ENCODE measurements at regions not wholly inside any gene's neighbourhood (a gene's known extent, or its start where the extent isn't known, plus 50 kb on each side); places are given as distances from the start of the nearest gene placed in this dataset.

- Histone ChIP-seq H3K27me3 (replicated peaks; ENCODE audit: insufficient read depth, low read depth, low read length, poor library complexity) (no peaks in the 10 kb centered on the region), H3K36me3 (ENCODE audit: insufficient read depth, low read length, poor library complexity, severe bottlenecking) (no peaks in the 10 kb centered on the region), H3K4me1 (ENCODE audit: insufficient read depth, low read length, poor library complexity, severe bottlenecking) (peaks cover 3% of the 10 kb centered on the region), H3K4me3 (ENCODE audit: low read depth, low read length, poor library complexity, severe bottlenecking) (no peak overlapping the region), H3K27ac (ENCODE audit: low read depth, low read length, poor library complexity, severe bottlenecking) (no peak overlapping the region), H3K9me3 (ENCODE audit: low read depth, low read length, poor library complexity, severe bottlenecking) (no peaks in the 10 kb centered on the region)
- intact Hi-C loops (cut with micrococcal nuclease; ENCODE audit: unreplicated experiment), result no loop called here
- POLR2A ChIA-PET (ENCODE audit: low non-redundant PET), result no interaction called here
- CTCF ChIA-PET, result no interaction called here
- TF ChIP-seq EZH2 (IDR thresholded peaks at IDR 0.05; ENCODE audit: borderline replicate concordance, low read depth, low read length, poor library complexity, severe bottlenecking), result no peak
- no peak for TF ChIP-seq CTCF (conservative IDR thresholded peaks at IDR 0.05; ENCODE audit: low read depth, low read length)
- no peak for DNase-seq (ENCODE audit: low spot score)
- no TSS peak for BruUV-seq (replicated peaks)
Observed at GRCh38 chr13:50352720-50353480, 337.7 kb downstream of the KCNRG start.

- DNase-seq (ENCODE audit: low spot score), result peak; percentile 9
- peaks cover 4% of the 10 kb centered on the region for H3K4me1 ChIP-seq (ENCODE audit: insufficient read depth, low read length, poor library complexity, severe bottlenecking)
- no peaks in the 10 kb centered on the region for H3K27me3 ChIP-seq (replicated peaks; ENCODE audit: insufficient read depth, low read depth, low read length, poor library complexity)
- no TSS peak for BruUV-seq (replicated peaks)
- no peaks in the 10 kb centered on the region for H3K9me3 ChIP-seq (ENCODE audit: low read depth, low read length, poor library complexity, severe bottlenecking)
- no peak overlapping the region for H3K4me3 ChIP-seq (ENCODE audit: low read depth, low read length, poor library complexity, severe bottlenecking)
- ChIA-PET CTCF (no interaction called here), POLR2A (ENCODE audit: low non-redundant PET) (no interaction called here)
- H3K27ac ChIP-seq (ENCODE audit: low read depth, low read length, poor library complexity, severe bottlenecking), result no peak overlapping the region
- no peak for TF ChIP-seq EZH2 (IDR thresholded peaks at IDR 0.05; ENCODE audit: borderline replicate concordance, low read depth, low read length, poor library complexity, severe bottlenecking)
- TF ChIP-seq CTCF (conservative IDR thresholded peaks at IDR 0.05; ENCODE audit: low read depth, low read length), result no peak
- intact Hi-C loops (cut with micrococcal nuclease; ENCODE audit: unreplicated experiment), result no loop called here
- H3K36me3 ChIP-seq (ENCODE audit: insufficient read depth, low read length, poor library complexity, severe bottlenecking), result no peaks in the 10 kb centered on the region
Observed at GRCh38 chr13:50353651-50354415, 338.6 kb downstream of the KCNRG start.

- TF ChIP-seq EZH2 (IDR thresholded peaks at IDR 0.05; ENCODE audit: borderline replicate concordance, low read depth, low read length, poor library complexity, severe bottlenecking) (no peak), CTCF (conservative IDR thresholded peaks at IDR 0.05; ENCODE audit: low read depth, low read length) (no peak)
- no peak overlapping the region for H3K4me3 ChIP-seq (ENCODE audit: low read depth, low read length, poor library complexity, severe bottlenecking)
- H3K36me3 ChIP-seq (ENCODE audit: insufficient read depth, low read length, poor library complexity, severe bottlenecking), result no peaks in the 10 kb centered on the region
- H3K27me3 ChIP-seq (replicated peaks; ENCODE audit: insufficient read depth, low read depth, low read length, poor library complexity), result no peaks in the 10 kb centered on the region
- ChIA-PET POLR2A (ENCODE audit: low non-redundant PET) (no interaction called here), CTCF (no interaction called here)
- no peaks in the 10 kb centered on the region for H3K9me3 ChIP-seq (ENCODE audit: low read depth, low read length, poor library complexity, severe bottlenecking)
- no peak for DNase-seq (ENCODE audit: low spot score)
- H3K4me1 ChIP-seq (ENCODE audit: insufficient read depth, low read length, poor library complexity, severe bottlenecking), result peaks cover 4% of the 10 kb centered on the region
- H3K27ac ChIP-seq (ENCODE audit: low read depth, low read length, poor library complexity, severe bottlenecking), result no peak overlapping the region
- intact Hi-C loops (cut with micrococcal nuclease; ENCODE audit: unreplicated experiment), result no loop called here
- BruUV-seq (replicated peaks), result no TSS peak
Observed at GRCh38 chr13:50355797-50356196, 340.6 kb downstream of the KCNRG start.
